Colonic mucosa (tissue), 4 donors: ENCODE measurements at regions not wholly inside any gene's neighbourhood (a gene's known extent, or its start where the extent isn't known, plus 50 kb on each side); places are given as distances from the start of the nearest gene placed in this dataset.

ENCODE experiments used
- DNase-seq: peaks from one replicate; pipeline ENCODE4 v3.0.0-alpha.2; 2020
- H3K27ac ChIP-seq: fragments of 200-600 bp; one replicate; pipeline ENCODE4 v1.8.0; 2021
- H3K27me3 ChIP-seq: fragments of 200-600 bp; one replicate; pipeline ENCODE4 v1.8.0; 2021
- H3K36me3 ChIP-seq: fragments of 200-600 bp; one replicate; pipeline ENCODE4 v1.8.0; 2021
- H3K4me1 ChIP-seq: fragments of 200-600 bp; one replicate; pipeline ENCODE4 v1.8.0; 2021; ENCODE audit warnings: mild to moderate bottlenecking
- H3K4me3 ChIP-seq: fragments of 200-600 bp; one replicate; pipeline ENCODE4 v1.8.0; 2021
- H3K9ac ChIP-seq, 2 donors: one replicate each; pipeline ENCODE4 v1.7.0; 2013; ENCODE audit warnings: control low read depth in 2 of 2, low read depth in 2 of 2, low read length in 2 of 2
- H3K9me3 ChIP-seq: fragments of 200-600 bp; one replicate; pipeline ENCODE4 v1.8.0; 2021
- CTCF ChIP-seq: fragments of 200-600 bp; IDR thresholded peaks from one replicate; pipeline ENCODE4 v1.8.0; 2022; ENCODE audit warnings: antibody characterized with exemption, mild to moderate bottlenecking
- intact Hi-C: fragments of 100-400 bp; cut with DNase I; formaldehyde crosslinking; loops from one replicate; pipeline ENCODE4 v1.14.1; 2022
- donor health status: healthy.
- donor health status: DM: no; HTN: no; CAD: no.
- donor health status: DM: no; HTN: no; CAD: no.

GRCh38 chr3:161950318-161950868 lies 453.8 kb downstream of the OTOL1 start:
- Histone ChIP-seq H3K9ac (no peak overlapping the region), H3K9me3 (no peaks in the 10 kb centered on the region), H3K27me3 (no peaks in the 10 kb centered on the region), H3K27ac (no peak overlapping the region), H3K4me1 (no peaks in the 10 kb centered on the region), H3K36me3 (no peaks in the 10 kb centered on the region), H3K4me3 (no peak overlapping the region)
- no peak for DNase-seq
- no peak for TF ChIP-seq CTCF
- intact Hi-C loops = no loop called here

GRCh38 chr3:161957467-161957866 lies 460.9 kb downstream of the OTOL1 start:
- Histone ChIP-seq H3K36me3 (no peaks in the 10 kb centered on the region), H3K9me3 (no peaks in the 10 kb centered on the region), H3K27ac (no peak overlapping the region), H3K4me3 (no peak overlapping the region), H3K9ac (no peak overlapping the region), H3K4me1 (no peaks in the 10 kb centered on the region), H3K27me3 (no peaks in the 10 kb centered on the region)
- TF ChIP-seq CTCF = no peak
- DNase-seq = no peak
- intact Hi-C loops = no loop called here

GRCh38 chr3:161964857-161965256 lies 468.2 kb downstream of the OTOL1 start:
- no peaks in the 10 kb centered on the region for H3K36me3 ChIP-seq
- DNase-seq = no peak
- no peak for TF ChIP-seq CTCF
- H3K4me1 ChIP-seq = no peaks in the 10 kb centered on the region
- no peaks in the 10 kb centered on the region for H3K9me3 ChIP-seq
- no peak overlapping the region for H3K9ac ChIP-seq
- no peak overlapping the region for H3K27ac ChIP-seq
- H3K27me3 ChIP-seq = no peaks in the 10 kb centered on the region
- intact Hi-C loops = no loop called here
- H3K4me3 ChIP-seq = no peak overlapping the region

- Histone ChIP-seq H3K4me3 (no peak overlapping the region), H3K27me3 (no peaks in the 10 kb centered on the region), H3K9me3 (no peaks in the 10 kb centered on the region), H3K4me1 (no peaks in the 10 kb centered on the region), H3K27ac (no peak overlapping the region), H3K36me3 (no peaks in the 10 kb centered on the region), H3K9ac (no peak overlapping the region)
- intact Hi-C loops = no loop called here
- no peak for DNase-seq
- TF ChIP-seq CTCF = no peak
Observed at GRCh38 chr3:161969867-161970266, 473.3 kb downstream of the OTOL1 start.

GRCh38 chr3:161975201-161975600 lies 478.6 kb downstream of the OTOL1 start:
- H3K27ac ChIP-seq = no peak overlapping the region
- H3K9me3 ChIP-seq = no peaks in the 10 kb centered on the region
- no peak for TF ChIP-seq CTCF
- no peaks in the 10 kb centered on the region for H3K27me3 ChIP-seq
- no peak overlapping the region for H3K4me3 ChIP-seq
- H3K9ac ChIP-seq = no peak overlapping the region
- no peak for DNase-seq
- no peaks in the 10 kb centered on the region for H3K36me3 ChIP-seq
- no peaks in the 10 kb centered on the region for H3K4me1 ChIP-seq
- intact Hi-C loops = no loop called here
